Activated naive CD4-positive, alpha-beta T cell treated with anti-CD3 and anti-CD28 coated beads, Interleukin-2, amount 50 U/mL, for 16 hours (primary cell): ENCODE measurements at regions not wholly inside any gene's neighbourhood (a gene's known extent, or its start where the extent isn't known, plus 50 kb on each side); places are given as distances from the start of the nearest gene placed in this dataset.

Experiments
- DNase-seq: peaks from one replicate; pipeline ENCODE4 v3.0.0-alpha.2; 2020

DNA sequence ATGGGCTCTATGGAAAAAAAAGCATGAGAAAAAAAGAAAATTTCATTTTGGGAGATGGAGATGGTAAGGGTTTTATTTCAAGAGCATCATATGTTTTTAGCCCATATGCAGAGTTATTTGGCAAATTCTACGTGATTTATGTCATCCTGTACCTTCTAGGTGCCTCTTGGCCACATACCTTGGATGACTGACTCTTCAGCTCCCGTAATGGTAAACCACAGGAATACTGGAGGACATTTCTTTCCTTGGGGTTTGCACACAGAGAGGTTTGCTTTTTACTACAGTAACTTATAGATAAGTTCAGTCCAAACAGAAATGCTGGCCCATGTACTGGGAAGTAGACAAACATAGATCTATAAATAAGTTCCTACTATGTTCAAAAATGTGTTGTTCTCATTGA, 132.2 kb downstream of the SH3BGRL2 start:
- no peak for DNase-seq

DNA sequence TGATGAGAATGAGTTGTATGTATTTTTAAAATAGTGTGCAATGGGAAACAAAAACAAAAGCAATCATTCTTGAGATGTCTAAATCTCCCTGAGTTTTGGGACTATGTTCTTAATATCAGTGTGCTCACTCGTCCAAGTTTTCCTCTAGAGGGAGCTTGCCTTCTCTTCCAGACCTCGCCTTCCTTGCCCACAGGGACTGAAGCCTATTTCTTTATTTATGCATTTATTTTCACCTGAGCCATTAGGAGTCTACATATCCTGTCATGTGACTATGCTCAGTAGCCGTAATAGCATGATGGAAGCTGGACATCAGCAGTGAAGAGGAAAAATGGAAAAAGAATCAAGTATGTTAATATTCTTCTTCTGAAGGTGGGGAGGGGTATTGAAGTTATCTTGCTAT, 131.2 kb downstream of the SH3BGRL2 start:
- DNase-seq = no peak

DNA sequence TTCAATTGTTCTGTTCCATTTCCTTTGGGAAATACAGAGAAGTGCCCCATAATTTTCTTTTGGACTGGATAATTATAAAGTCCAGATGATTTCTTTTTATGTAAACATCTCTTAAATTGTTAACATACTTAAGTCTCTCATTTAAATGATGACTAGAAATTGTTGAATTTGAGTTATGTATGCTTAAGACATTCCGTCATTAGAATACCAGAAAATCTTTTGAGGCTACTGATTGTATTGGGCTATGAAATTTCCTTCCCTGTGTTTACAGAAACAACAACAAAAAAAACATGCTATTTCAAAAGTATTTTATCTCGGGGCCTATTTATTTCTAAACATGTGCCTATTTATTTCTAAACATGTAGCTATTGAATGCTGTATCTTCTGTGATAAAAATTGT, 125.4 kb downstream of the SH3BGRL2 start:
- no peak for DNase-seq

DNA sequence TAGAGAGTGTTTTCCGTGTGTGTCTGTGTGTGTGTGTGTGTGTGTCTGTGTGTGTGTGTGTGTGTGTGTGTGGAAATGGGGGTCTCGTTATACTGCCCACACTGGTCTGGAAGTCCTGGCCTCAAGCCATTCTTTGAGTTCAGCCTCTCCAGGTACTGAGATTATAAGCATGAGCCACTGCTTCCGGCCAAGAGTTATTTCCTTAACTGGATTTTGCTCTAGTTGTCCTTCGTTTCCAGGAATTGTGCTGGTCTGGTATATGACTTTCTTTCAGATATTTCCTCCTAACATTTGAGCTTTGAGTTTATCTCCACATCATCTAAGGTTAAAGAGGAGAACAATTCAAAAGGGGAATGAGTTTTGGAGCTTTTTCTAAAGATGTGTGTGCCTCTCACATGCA, 124.8 kb downstream of the SH3BGRL2 start:
- no peak for DNase-seq
